PC-9 (cell line): ENCODE measurements at regions not wholly inside any gene's neighbourhood (a gene's known extent, or its start where the extent isn't known, plus 50 kb on each side); places are given as distances from the start of the nearest gene placed in this dataset.
"Not testable (repeated sequence)": the region's sequence is repeated elsewhere in the genome, so short reads cannot be mapped to it uniquely, and the experiment has no call there.

Experiments
- BruUV-seq: library from RNA; stranded (reverse); fragments of 400-500 nt; replicated peaks from 2 replicates; lab custom pipeline; 2021; lab: Mats Ljungman, UMichigan
- CTCF ChIA-PET: fragments of 300-600 bp; sonication (Branson Sonifier 250); formaldehyde crosslinking; loops from one replicate; lab custom pipeline; 2022; ENCODE audit warnings: antibody characterized with exemption; lab: Charles Lee
- POLR2A ChIA-PET: fragments of 300-600 bp; sonication (Branson Sonifier 250); formaldehyde crosslinking; loops from one replicate; lab custom pipeline; 2022; ENCODE audit warnings: antibody characterized with exemption; ENCODE audit not compliant: unreplicated experiment; lab: Charles Lee
- DNase-seq, 2 experiments: peaks; one replicate each; pipeline versions ENCODE4 v3.0.0 to v3.0.0-alpha.2; 2015 to 2022; ENCODE audit warnings: mixed read lengths in 1 of 2
- H2AFZ ChIP-seq: fragments of 200-600 bp; sonication (generic); 2 replicates; pipeline ENCODE4 v1.8.1; 2017; ENCODE audit warnings: antibody characterized with exemption
- H3F3A ChIP-seq: fragments of 200-600 bp; sonication (generic); 2 replicates; pipeline ENCODE4 v1.8.1; 2017; ENCODE audit warnings: antibody characterized with exemption, mild to moderate bottlenecking, low read depth; ENCODE audit not compliant: insufficient read depth
- H3K27ac ChIP-seq: fragments of 200-600 bp; sonication (generic); 2 replicates; pipeline ENCODE4 v1.6.1; 2016; ENCODE audit warnings: mixed run types
- H3K27me3 ChIP-seq: fragments of 200-600 bp; sonication (generic); 2 replicates; pipeline ENCODE4 v1.6.1; 2016; ENCODE audit warnings: low read depth, mixed run types; ENCODE audit not compliant: insufficient read depth
- H3K36me3 ChIP-seq: fragments of 200-600 bp; sonication (generic); 2 replicates; pipeline ENCODE4 v1.6.1; 2016; ENCODE audit warnings: low read depth, mixed run types
- H3K4me1 ChIP-seq: fragments of 200-600 bp; sonication (generic); replicated peaks from 2 replicates; pipeline ENCODE4 v1.6.1; 2016; ENCODE audit warnings: mixed run types; ENCODE audit not compliant: insufficient read depth
- H3K4me2 ChIP-seq: fragments of 200-600 bp; sonication (generic); 2 replicates; pipeline ENCODE4 v1.6.1; 2017; ENCODE audit warnings: mixed run types
- H3K4me3 ChIP-seq: fragments of 200-600 bp; sonication (generic); 2 replicates; pipeline ENCODE4 v1.6.1; 2016; ENCODE audit warnings: mixed run types
- H3K79me2 ChIP-seq: fragments of 200-600 bp; sonication (generic); 2 replicates; pipeline ENCODE4 v1.6.1; 2017; ENCODE audit warnings: low read depth, mixed run types
- H3K9me2 ChIP-seq: fragments of 200-600 bp; sonication (generic); 2 replicates; pipeline ENCODE4 v1.8.1; 2017; ENCODE audit warnings: mild to moderate bottlenecking; ENCODE audit not compliant: insufficient read depth
- H3K9me3 ChIP-seq: fragments of 200-600 bp; sonication (generic); 2 replicates; pipeline ENCODE4 v1.8.1; 2016; ENCODE audit warnings: low read depth; ENCODE audit not compliant: insufficient read depth
- H4K20me1 ChIP-seq: fragments of 200-600 bp; sonication (generic); 2 replicates; pipeline ENCODE4 v1.8.1; 2017; ENCODE audit not compliant: insufficient read depth
- CTCF ChIP-seq: fragments of 200-600 bp; sonication (generic); conservative IDR thresholded peaks from 2 replicates; pipeline ENCODE4 v1.6.1; 2017; ENCODE audit warnings: mixed run types, antibody characterized with exemption, mild to moderate bottlenecking, moderate library complexity
- EZH2 ChIP-seq: fragments of 200-600 bp; sonication (generic); IDR thresholded peaks from 2 replicates; pipeline ENCODE4 v1.8.0; 2017; ENCODE audit warnings: antibody characterized with exemption, low read depth
- intact Hi-C: fragments of 100-400 bp; cut with micrococcal nuclease; formaldehyde crosslinking; loops from one replicate; pipeline ENCODE4 v1.10.0; 2022; ENCODE audit not compliant: unreplicated experiment

- no peaks in the 10 kb centered on the region for H3F3A ChIP-seq
- H3K79me2 ChIP-seq: no peaks in the 10 kb centered on the region
- no peak overlapping the region for H3K27ac ChIP-seq
- no peaks in the 10 kb centered on the region for H3K9me3 ChIP-seq
- H3K4me2 ChIP-seq: no peak overlapping the region
- TF ChIP-seq EZH2 (no peak), CTCF (no peak)
- no peak overlapping the region for H3K4me3 ChIP-seq
- no peaks in the 10 kb centered on the region for H3K4me1 ChIP-seq
- DNase-seq: no peak
- no peaks in the 10 kb centered on the region for H4K20me1 ChIP-seq
- no peaks in the 10 kb centered on the region for H3K27me3 ChIP-seq
- H3K36me3 ChIP-seq: no peaks in the 10 kb centered on the region
- intact Hi-C loops: no loop called here
- H3K9me2 ChIP-seq: no peaks in the 10 kb centered on the region
- no peak overlapping the region for H2AFZ ChIP-seq
- POLR2A ChIA-PET: no interaction called here
- CTCF ChIA-PET: no interaction called here
- no TSS peak for BruUV-seq
Observed at GRCh38 chr5:106986006-106986405, 684.7 kb downstream of the EFNA5 start.

DNA sequence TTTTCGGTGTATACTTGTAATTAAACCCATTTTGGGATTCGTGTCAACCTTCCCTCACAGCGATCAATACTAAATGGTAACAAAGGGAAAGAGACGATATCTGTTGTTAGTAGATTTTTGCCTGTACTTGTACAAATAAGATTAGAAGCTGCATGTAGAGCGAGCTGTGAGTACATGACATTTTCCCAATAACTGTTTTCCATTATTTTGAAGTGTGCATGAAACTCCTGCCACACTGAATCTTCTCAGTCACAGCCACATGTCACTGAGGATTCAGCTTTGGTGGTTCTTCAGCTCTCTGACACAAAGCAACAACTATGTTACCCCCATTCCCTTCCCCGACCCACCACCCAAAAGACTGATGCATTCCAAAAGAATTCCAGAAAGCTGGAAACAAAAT is 685.6 kb downstream of the EFNA5 start:
- Histone ChIP-seq H3K27me3 (no peaks in the 10 kb centered on the region), H3K4me1 (no peaks in the 10 kb centered on the region), H3K4me2 (no peak overlapping the region), H3F3A (no peaks in the 10 kb centered on the region), H3K36me3 (no peaks in the 10 kb centered on the region), H3K9me3 (no peaks in the 10 kb centered on the region), H3K79me2 (no peaks in the 10 kb centered on the region), H3K9me2 (no peaks in the 10 kb centered on the region), H3K27ac (no peak overlapping the region), H3K4me3 (no peak overlapping the region), H4K20me1 (no peaks in the 10 kb centered on the region), H2AFZ (no peak overlapping the region)
- no peak for DNase-seq
- BruUV-seq: no TSS peak
- CTCF ChIA-PET: no interaction called here
- POLR2A ChIA-PET: interaction anchor here (0.5 kb wide), 1 partner anchor 107 kb away, joined by 7 read pairs; no protein-coding TSS in a partner anchor
- TF ChIP-seq CTCF: no peak
- TF ChIP-seq EZH2: no peak
- intact Hi-C loops: no loop called here

DNA sequence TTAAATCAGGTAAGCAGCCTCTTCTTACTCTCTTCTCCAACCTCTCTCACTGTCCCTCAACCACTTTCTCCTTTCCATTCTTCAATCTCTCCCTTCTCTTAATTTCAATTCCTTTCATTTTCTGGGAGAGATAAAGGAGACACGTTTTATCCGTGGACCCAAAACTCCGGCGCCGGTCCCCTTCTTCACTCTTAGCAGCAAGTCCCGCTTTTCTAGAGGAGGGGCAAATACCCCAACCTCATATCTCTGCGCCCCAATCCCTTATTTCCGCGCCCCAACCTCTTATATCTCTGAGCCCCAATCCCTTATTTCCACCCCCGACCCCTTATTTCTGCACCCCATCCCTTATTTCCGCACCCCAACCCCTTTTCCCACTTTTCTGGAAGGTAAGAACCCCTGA is 691.6 kb downstream of the EFNA5 start:
- H3K27ac ChIP-seq, H3F3A ChIP-seq, BruUV-seq, H3K36me3 ChIP-seq, H2AFZ ChIP-seq, CTCF ChIA-PET, H3K27me3 ChIP-seq, POLR2A ChIA-PET, DNase-seq, H4K20me1 ChIP-seq, H3K4me1 ChIP-seq, H3K4me3 ChIP-seq, H3K4me2 ChIP-seq, intact Hi-C loops, H3K79me2 ChIP-seq, H3K9me2 ChIP-seq, H3K9me3 ChIP-seq: not testable (repeated sequence)

DNA sequence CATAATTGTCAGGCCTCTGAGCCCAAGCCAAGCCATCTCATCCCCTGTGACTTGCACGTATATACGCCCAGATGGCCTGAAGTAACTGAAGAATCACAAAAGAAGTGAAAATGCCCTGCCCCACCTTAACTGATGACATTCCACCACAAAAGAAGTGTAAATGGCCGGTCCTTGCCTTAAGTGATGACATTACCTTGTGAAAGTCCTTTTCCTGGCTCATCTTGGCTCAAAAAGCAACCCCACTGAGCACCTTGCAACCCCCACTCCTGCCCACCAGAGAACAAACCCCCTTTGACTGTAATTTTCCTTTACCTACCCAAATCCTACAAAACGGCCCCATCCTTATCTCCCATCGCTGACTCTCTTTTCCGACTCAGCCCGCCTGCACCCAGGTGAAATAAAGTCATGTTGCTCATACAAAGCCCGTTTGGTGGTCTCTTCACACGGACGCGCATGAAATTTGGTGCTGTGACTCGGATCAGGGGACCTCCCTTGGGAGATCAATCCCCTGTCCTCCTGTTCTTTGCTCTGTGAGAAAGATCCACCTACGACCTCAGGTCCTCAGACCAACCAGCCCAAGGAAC is 692.1 kb downstream of the EFNA5 start:
- H3K27me3 ChIP-seq, intact Hi-C loops, H2AFZ ChIP-seq, DNase-seq, H3K36me3 ChIP-seq, CTCF ChIA-PET, H3K27ac ChIP-seq, H3K79me2 ChIP-seq, H3K9me2 ChIP-seq, H3F3A ChIP-seq, H4K20me1 ChIP-seq, H3K4me2 ChIP-seq, POLR2A ChIA-PET, H3K4me1 ChIP-seq, H3K4me3 ChIP-seq, H3K9me3 ChIP-seq, BruUV-seq: not testable (repeated sequence)
